Liver (tissue), 8 donors: ENCODE measurements at regions not wholly inside any gene's neighbourhood (a gene's known extent, or its start where the extent isn't known, plus 50 kb on each side); places are given as distances from the start of the nearest gene placed in this dataset.

Source experiments
- DNase-seq: peaks from one replicate; pipeline ENCODE4 v3.0.0-alpha.2; 2017; ENCODE audit warnings: low spot score
- H3K27ac ChIP-seq, 2 donors: one replicate each; pipeline ENCODE4 v1.7.0; 2013; ENCODE audit warnings: inconsistent platforms in 2 of 2, low read length in 2 of 2, control low read depth in 1 of 2, low read depth in 1 of 2, mild to moderate bottlenecking in 1 of 2
- H3K27me3 ChIP-seq, 4 donors: one replicate each; pipeline versions ENCODE4 v1.6.1 to v1.7.0; 2013; ENCODE audit warnings: low read length in 3 of 4, inconsistent platforms in 1 of 4, mild to moderate bottlenecking in 1 of 4, moderate library complexity in 1 of 4; ENCODE audit not compliant: control insufficient read depth in 4 of 4, insufficient read depth in 4 of 4
- H3K36me3 ChIP-seq, 4 donors: one replicate each; pipeline versions ENCODE4 v1.6.1 to v1.7.0; 2013; ENCODE audit warnings: low read length in 3 of 4, mild to moderate bottlenecking in 3 of 4, low read depth in 1 of 4, moderate library complexity in 1 of 4; ENCODE audit not compliant: control insufficient read depth in 4 of 4, insufficient read depth in 3 of 4
- H3K4me1 ChIP-seq, 4 donors: one replicate each; pipeline versions ENCODE4 v1.6.1 to v1.7.0; 2013; ENCODE audit warnings: low read length in 3 of 4, mild to moderate bottlenecking in 3 of 4, moderate library complexity in 1 of 4; ENCODE audit not compliant: control insufficient read depth in 4 of 4, insufficient read depth in 4 of 4
- H3K4me3 ChIP-seq, 3 donors: one replicate each; pipeline versions ENCODE4 v1.6.1 to v1.7.0; 2013; ENCODE audit warnings: low read length in 3 of 3, control low read depth in 1 of 3, low read depth in 1 of 3, mild to moderate bottlenecking in 1 of 3
- H3K9ac ChIP-seq, 2 donors: one replicate each; pipeline ENCODE4 v1.7.0; 2013; ENCODE audit warnings: low read length in 2 of 2, mild to moderate bottlenecking in 2 of 2, moderate library complexity in 2 of 2, control low read depth in 1 of 2, low read depth in 1 of 2
- H3K9me3 ChIP-seq, 4 donors: one replicate each; pipeline versions ENCODE4 v1.6.1 to v1.7.0; 2013; ENCODE audit warnings: low read length in 3 of 4; ENCODE audit not compliant: control insufficient read depth in 4 of 4
- FOXA1 ChIP-seq: IDR thresholded peaks from 2 replicates; pipeline ENCODE4 v1.6.1; 2016; ENCODE audit warnings: antibody characterized with exemption
- FOXA2 ChIP-seq: IDR thresholded peaks from 2 replicates; pipeline ENCODE4 v1.6.1; 2016; ENCODE audit warnings: antibody characterized with exemption
- GABPA ChIP-seq, 2 donors: IDR thresholded peaks in 1 of 2; conservative IDR thresholded peaks in 1 of 2; 2 replicates each; pipeline ENCODE4 v1.6.1; 2016; ENCODE audit warnings: antibody characterized with exemption in 2 of 2, mild to moderate bottlenecking in 1 of 2, moderate library complexity in 1 of 2
- HNF4A ChIP-seq, 2 donors: conservative IDR thresholded peaks; 2 replicates each; pipeline ENCODE4 v1.6.1; 2016; ENCODE audit warnings: antibody characterized with exemption in 2 of 2, mild to moderate bottlenecking in 2 of 2
- HNF4G ChIP-seq: IDR thresholded peaks from 2 replicates; pipeline ENCODE4 v1.6.1; 2016; ENCODE audit warnings: antibody characterized with exemption
- JUND ChIP-seq, 2 donors: IDR thresholded peaks; 2 replicates each; pipeline ENCODE4 v1.6.1; 2016; ENCODE audit warnings: antibody characterized with exemption in 2 of 2
- MAX ChIP-seq: IDR thresholded peaks from 2 replicates; pipeline ENCODE4 v1.6.1; 2016; ENCODE audit warnings: antibody characterized with exemption
- NR2F2 ChIP-seq: IDR thresholded peaks from 2 replicates; pipeline ENCODE4 v1.6.1; 2016; ENCODE audit warnings: antibody characterized with exemption
- RAD21 ChIP-seq, 2 donors: IDR thresholded peaks; 2 replicates each; pipeline ENCODE4 v1.6.1; 2016; ENCODE audit warnings: antibody characterized with exemption in 2 of 2, mild to moderate bottlenecking in 2 of 2
- RXRA ChIP-seq, 2 donors: IDR thresholded peaks; 2 replicates each; pipeline ENCODE4 v1.6.1; 2017 to 2018; ENCODE audit warnings: antibody characterized with exemption in 2 of 2, mild to moderate bottlenecking in 1 of 2
- SP1 ChIP-seq: IDR thresholded peaks from 2 replicates; pipeline ENCODE4 v1.6.1; 2018; ENCODE audit warnings: antibody characterized with exemption, mild to moderate bottlenecking
- TAF1 ChIP-seq: conservative IDR thresholded peaks from 2 replicates; pipeline ENCODE4 v1.6.1; 2016; ENCODE audit warnings: antibody characterized with exemption, mild to moderate bottlenecking
- YY1 ChIP-seq: IDR thresholded peaks from 2 replicates; pipeline ENCODE4 v1.6.1; 2016; ENCODE audit warnings: antibody characterized with exemption, mild to moderate bottlenecking
- ZBTB33 ChIP-seq: IDR thresholded peaks from 2 replicates; pipeline ENCODE4 v1.6.1; 2016; ENCODE audit warnings: antibody characterized with exemption
- WGBS: extraction: QIAGEN DNeasy Blood & Tissue Kit; methylation state at CpG from one replicate; pipeline ENCODE4 v1.1.7; 2013; 5-methylcytosine and 5-hydroxymethylcytosine counted together
- TF ChIP-seq, protein P1 (sequence below): fragments of 150-350 bp; IDR thresholded peaks from 2 replicates; pipeline ENCODE4 v1.5.1; 2017; ENCODE audit warnings: improper control_type of control experiment, low read depth, low read length; ENCODE audit not compliant: missing input control
- TF ChIP-seq, protein P2 (sequence below): IDR thresholded peaks from 2 replicates; pipeline ENCODE4 v1.6.1; 2016; ENCODE audit warnings: antibody characterized with exemption, mild to moderate bottlenecking
- TF ChIP-seq, protein P3 (sequence below): IDR thresholded peaks from 2 replicates; pipeline ENCODE4 v1.6.1; 2016; ENCODE audit warnings: antibody characterized with exemption
- donor health status: healthy.
- donor health status: healthy.
- donor health status: healthy.
- donor health status: healthy.
- donor health status: healthy.

DNA sequence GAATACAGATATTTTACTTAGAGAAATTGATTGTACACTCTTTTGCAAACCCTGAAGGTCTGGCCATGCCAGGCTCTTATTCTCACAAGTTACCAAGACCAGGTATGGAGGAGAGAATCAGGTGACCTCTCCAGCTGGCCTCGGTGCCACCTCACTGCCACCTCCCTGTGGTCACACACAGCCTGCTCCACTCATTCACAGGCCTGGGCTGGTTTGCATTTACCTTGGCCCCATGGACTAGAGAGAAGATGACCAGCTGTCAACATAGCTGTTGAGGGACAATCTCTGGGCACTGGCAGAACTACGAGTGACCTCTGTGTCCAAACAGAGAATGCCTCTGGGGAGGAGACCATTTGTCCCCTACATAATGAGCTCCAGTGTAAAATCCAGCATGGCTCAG is 291.2 kb upstream of the RUNX1 start:
- peak in 1 of 2 donors; percentile 63 for TF ChIP-seq RAD21 (IDR thresholded peaks at IDR 0.05)
- TF ChIP-seq RXRA (IDR thresholded peaks at IDR 0.05) = no peak
- Histone ChIP-seq H3K27me3 (peaks cover 0 to 9% (median 0%) of the 10 kb centered on the region in 4 donors), H3K4me3 (no peak overlapping the region), H3K9me3 (peaks cover 0 to 3% (median 0%) of the 10 kb centered on the region in 4 donors), H3K4me1 (no peaks in the 10 kb centered on the region), H3K36me3 (no peaks in the 10 kb centered on the region), H3K9ac (no peak overlapping the region), H3K27ac (no peak overlapping the region)
- 68% methylated on average over 2 of the region's 2 CpGs for WGBS
- DNase-seq = no peak

DNA sequence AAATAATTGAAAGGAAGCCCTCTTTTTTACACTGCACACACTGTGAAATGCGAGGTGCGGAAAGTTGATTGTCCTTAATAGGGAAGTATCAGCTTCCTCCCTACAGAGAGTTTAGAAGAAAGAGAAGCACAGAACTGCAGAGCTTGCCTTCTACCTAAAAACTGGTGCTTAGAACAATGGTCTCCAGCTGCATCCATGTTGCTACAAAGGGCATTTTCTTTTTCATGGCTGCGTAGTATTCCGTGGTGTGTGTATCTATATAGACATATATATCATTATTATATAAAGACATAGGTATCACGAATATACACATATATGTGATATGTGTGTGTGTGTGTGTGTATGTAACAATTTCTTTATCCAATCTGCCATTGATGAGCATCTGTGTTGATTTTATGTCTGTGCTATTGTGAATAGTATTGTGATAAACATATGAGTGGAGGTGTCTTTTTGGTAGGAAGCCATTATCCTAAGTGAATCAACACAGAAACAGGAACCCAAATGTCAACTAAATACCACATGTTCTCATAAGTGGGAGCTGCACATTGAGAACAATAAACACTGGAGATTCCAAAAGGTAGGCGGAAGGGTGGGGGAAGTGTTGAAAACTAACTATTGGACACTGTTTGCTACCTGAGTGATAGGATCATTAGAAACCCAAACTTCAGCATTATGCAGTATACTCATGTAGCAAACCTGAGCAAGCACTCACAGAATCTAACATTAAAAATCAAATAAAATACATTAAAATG is 290.0 kb upstream of the RUNX1 start:
- H3K9me3 ChIP-seq = peaks cover 0 to 3% (median 0%) of the 10 kb centered on the region in 4 donors
- H3K4me1 ChIP-seq = no peaks in the 10 kb centered on the region
- 92% methylated on average over 6 of the region's 6 CpGs for WGBS
- no peaks in the 10 kb centered on the region for H3K36me3 ChIP-seq
- TF ChIP-seq HNF4G (no peak), HNF4A (conservative IDR thresholded peaks at IDR 0.05) (no peak), RAD21 (IDR thresholded peaks at IDR 0.05) (no peak), FOXA2 (no peak)
- TF ChIP-seq, protein P1, sequence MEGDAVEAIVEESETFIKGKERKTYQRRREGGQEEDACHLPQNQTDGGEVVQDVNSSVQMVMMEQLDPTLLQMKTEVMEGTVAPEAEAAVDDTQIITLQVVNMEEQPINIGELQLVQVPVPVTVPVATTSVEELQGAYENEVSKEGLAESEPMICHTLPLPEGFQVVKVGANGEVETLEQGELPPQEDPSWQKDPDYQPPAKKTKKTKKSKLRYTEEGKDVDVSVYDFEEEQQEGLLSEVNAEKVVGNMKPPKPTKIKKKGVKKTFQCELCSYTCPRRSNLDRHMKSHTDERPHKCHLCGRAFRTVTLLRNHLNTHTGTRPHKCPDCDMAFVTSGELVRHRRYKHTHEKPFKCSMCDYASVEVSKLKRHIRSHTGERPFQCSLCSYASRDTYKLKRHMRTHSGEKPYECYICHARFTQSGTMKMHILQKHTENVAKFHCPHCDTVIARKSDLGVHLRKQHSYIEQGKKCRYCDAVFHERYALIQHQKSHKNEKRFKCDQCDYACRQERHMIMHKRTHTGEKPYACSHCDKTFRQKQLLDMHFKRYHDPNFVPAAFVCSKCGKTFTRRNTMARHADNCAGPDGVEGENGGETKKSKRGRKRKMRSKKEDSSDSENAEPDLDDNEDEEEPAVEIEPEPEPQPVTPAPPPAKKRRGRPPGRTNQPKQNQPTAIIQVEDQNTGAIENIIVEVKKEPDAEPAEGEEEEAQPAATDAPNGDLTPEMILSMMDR = no peak
- H3K4me3 ChIP-seq = no peak overlapping the region
- no peak overlapping the region for H3K27ac ChIP-seq
- no peak overlapping the region for H3K9ac ChIP-seq
- no peak for DNase-seq
- peaks cover 0 to 9% (median 3%) of the 10 kb centered on the region in 4 donors for H3K27me3 ChIP-seq

DNA sequence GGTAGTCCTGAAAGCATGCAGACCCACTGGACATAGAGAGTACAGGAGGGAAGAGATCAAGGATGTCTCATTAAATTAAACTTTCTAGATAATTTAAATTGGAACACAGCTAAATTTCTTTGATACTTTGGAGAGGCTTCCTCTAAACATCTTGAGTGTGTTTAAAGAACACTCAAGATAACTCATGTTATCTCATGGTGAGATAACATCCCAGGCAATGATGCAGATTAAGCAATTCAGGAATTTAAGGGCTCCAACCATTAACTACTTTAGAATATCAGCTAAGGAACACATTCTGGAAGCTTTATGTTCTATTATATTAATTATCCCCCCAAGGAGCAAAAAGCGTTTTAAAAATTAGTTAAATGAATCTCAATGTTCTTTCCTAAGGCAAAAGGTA is 289.2 kb upstream of the RUNX1 start:
- no peak overlapping the region for H3K27ac ChIP-seq
- no peak for DNase-seq
- no peaks in the 10 kb centered on the region for H3K36me3 ChIP-seq
- no peak overlapping the region for H3K4me3 ChIP-seq
- H3K27me3 ChIP-seq = peaks cover 0 to 8% (median 3%) of the 10 kb centered on the region in 4 donors
- WGBS = 86% methylated on average over 1 of the region's 1 CpG
- no peak overlapping the region for H3K9ac ChIP-seq
- no peaks in the 10 kb centered on the region for H3K4me1 ChIP-seq
- H3K9me3 ChIP-seq = peaks cover 0 to 3% (median 0%) of the 10 kb centered on the region in 4 donors
- TF ChIP-seq GABPA (IDR thresholded peaks at IDR 0.05 in 1 of 2, conservative IDR thresholded peaks at IDR 0.05 in 1 of 2) (no peak), TAF1 (no peak), FOXA2 (no peak), HNF4G (no peak), HNF4A (conservative IDR thresholded peaks at IDR 0.05) (no peak), NR2F2 (no peak), RAD21 (IDR thresholded peaks at IDR 0.05) (no peak), ZBTB33 (no peak), YY1 (no peak), RXRA (IDR thresholded peaks at IDR 0.05) (no peak), FOXA1 (no peak), JUND (IDR thresholded peaks at IDR 0.05) (no peak), MAX (no peak), SP1 (no peak)
- TF ChIP-seq, protein P2, sequence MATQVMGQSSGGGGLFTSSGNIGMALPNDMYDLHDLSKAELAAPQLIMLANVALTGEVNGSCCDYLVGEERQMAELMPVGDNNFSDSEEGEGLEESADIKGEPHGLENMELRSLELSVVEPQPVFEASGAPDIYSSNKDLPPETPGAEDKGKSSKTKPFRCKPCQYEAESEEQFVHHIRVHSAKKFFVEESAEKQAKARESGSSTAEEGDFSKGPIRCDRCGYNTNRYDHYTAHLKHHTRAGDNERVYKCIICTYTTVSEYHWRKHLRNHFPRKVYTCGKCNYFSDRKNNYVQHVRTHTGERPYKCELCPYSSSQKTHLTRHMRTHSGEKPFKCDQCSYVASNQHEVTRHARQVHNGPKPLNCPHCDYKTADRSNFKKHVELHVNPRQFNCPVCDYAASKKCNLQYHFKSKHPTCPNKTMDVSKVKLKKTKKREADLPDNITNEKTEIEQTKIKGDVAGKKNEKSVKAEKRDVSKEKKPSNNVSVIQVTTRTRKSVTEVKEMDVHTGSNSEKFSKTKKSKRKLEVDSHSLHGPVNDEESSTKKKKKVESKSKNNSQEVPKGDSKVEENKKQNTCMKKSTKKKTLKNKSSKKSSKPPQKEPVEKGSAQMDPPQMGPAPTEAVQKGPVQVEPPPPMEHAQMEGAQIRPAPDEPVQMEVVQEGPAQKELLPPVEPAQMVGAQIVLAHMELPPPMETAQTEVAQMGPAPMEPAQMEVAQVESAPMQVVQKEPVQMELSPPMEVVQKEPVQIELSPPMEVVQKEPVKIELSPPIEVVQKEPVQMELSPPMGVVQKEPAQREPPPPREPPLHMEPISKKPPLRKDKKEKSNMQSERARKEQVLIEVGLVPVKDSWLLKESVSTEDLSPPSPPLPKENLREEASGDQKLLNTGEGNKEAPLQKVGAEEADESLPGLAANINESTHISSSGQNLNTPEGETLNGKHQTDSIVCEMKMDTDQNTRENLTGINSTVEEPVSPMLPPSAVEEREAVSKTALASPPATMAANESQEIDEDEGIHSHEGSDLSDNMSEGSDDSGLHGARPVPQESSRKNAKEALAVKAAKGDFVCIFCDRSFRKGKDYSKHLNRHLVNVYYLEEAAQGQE = no peak
- TF ChIP-seq, protein P3, sequence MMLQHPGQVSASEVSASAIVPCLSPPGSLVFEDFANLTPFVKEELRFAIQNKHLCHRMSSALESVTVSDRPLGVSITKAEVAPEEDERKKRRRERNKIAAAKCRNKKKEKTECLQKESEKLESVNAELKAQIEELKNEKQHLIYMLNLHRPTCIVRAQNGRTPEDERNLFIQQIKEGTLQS = no peak
- TF ChIP-seq, protein P1 = no peak
